H9 (cell line): ENCODE measurements at regions not wholly inside any gene's neighbourhood (a gene's known extent, or its start where the extent isn't known, plus 50 kb on each side); places are given as distances from the start of the nearest gene placed in this dataset.

ENCODE experiments used
- DNase-seq: peaks from one replicate; pipeline ENCODE4 v3.0.0-alpha.2; 2017
- H2AFZ ChIP-seq: one replicate; pipeline ENCODE4 v1.6.1; 2013; ENCODE audit warnings: mild to moderate bottlenecking, low read length, control low read depth, moderate library complexity
- H2AK5ac ChIP-seq: 2 replicates; pipeline ENCODE4 v1.6.1; 2013; ENCODE audit warnings: low read length, control low read depth, mixed read lengths; ENCODE audit not compliant: insufficient read length
- H2BK120ac ChIP-seq: one replicate; pipeline ENCODE4 v1.6.1; 2013; ENCODE audit warnings: low read depth, mild to moderate bottlenecking, low read length, control low read depth, inconsistent platforms; ENCODE audit not compliant: poor library complexity, severe bottlenecking
- H2BK12ac ChIP-seq: 2 replicates; pipeline ENCODE4 v1.6.1; 2013; ENCODE audit warnings: low read length, control low read depth, mixed read lengths, low read depth; ENCODE audit not compliant: insufficient read length
- H2BK15ac ChIP-seq: 2 replicates; pipeline ENCODE4 v1.6.1; 2013; ENCODE audit warnings: low read depth, low read length, control low read depth
- H2BK20ac ChIP-seq: one replicate; pipeline ENCODE4 v1.6.1; 2013; ENCODE audit warnings: low read depth, mild to moderate bottlenecking, low read length, control low read depth, inconsistent platforms; ENCODE audit not compliant: poor library complexity, severe bottlenecking
- H2BK5ac ChIP-seq: 2 replicates; pipeline ENCODE4 v1.6.1; 2013; ENCODE audit warnings: low read length, control low read depth, mixed read lengths; ENCODE audit not compliant: insufficient read length
- H3K14ac ChIP-seq: 2 replicates; pipeline ENCODE4 v1.6.1; 2013; ENCODE audit warnings: low read length, control low read depth; ENCODE audit not compliant: insufficient read depth
- H3K18ac ChIP-seq: 2 replicates; pipeline ENCODE4 v1.6.1; 2013; ENCODE audit warnings: low read depth, mild to moderate bottlenecking, mixed read lengths, low read length, control low read depth; ENCODE audit not compliant: insufficient read length
- H3K23ac ChIP-seq: 2 replicates; pipeline ENCODE4 v1.6.1; 2013; ENCODE audit warnings: low read length, control low read depth, mixed read lengths, low read depth; ENCODE audit not compliant: insufficient read length
- H3K23me2 ChIP-seq: 2 replicates; pipeline ENCODE4 v1.6.1; 2013; ENCODE audit warnings: low read depth, mild to moderate bottlenecking, mixed read lengths, low read length, control low read depth; ENCODE audit not compliant: insufficient read length, poor library complexity, severe bottlenecking
- H3K27ac ChIP-seq: 2 replicates; pipeline ENCODE4 v1.5.1; 2013; ENCODE audit warnings: low read length, control low read depth, mixed read lengths, low read depth; ENCODE audit not compliant: insufficient read length
- H3K27me3 ChIP-seq: 2 replicates; pipeline ENCODE4 v1.6.1; 2013; ENCODE audit warnings: low read length, control low read depth, inconsistent platforms; ENCODE audit not compliant: insufficient read depth
- H3K4ac ChIP-seq: 2 replicates; pipeline ENCODE4 v1.6.1; 2013; ENCODE audit warnings: low read depth, mild to moderate bottlenecking, control low read depth, inconsistent platforms, low read length, moderate library complexity
- H3K4me1 ChIP-seq: 2 replicates; pipeline ENCODE4 v1.6.1; 2013; ENCODE audit warnings: low read length, control low read depth, inconsistent platforms; ENCODE audit not compliant: insufficient read depth
- H3K4me2 ChIP-seq: 2 replicates; pipeline ENCODE4 v1.6.1; 2013; ENCODE audit warnings: low read length, control low read depth, mixed read lengths; ENCODE audit not compliant: insufficient read length, insufficient read depth
- H3K56ac ChIP-seq: 2 replicates; pipeline ENCODE4 v1.6.1; 2013; ENCODE audit warnings: low read depth, mild to moderate bottlenecking, mixed read lengths, low read length, control low read depth; ENCODE audit not compliant: insufficient read length
- H3K79me1 ChIP-seq: 2 replicates; pipeline ENCODE4 v1.6.1; 2013; ENCODE audit warnings: low read depth, mild to moderate bottlenecking, moderate library complexity, low read length, control low read depth, inconsistent platforms; ENCODE audit not compliant: insufficient read depth, poor library complexity, severe bottlenecking
- H3K79me2 ChIP-seq: 2 replicates; pipeline ENCODE4 v1.6.1; 2013; ENCODE audit warnings: low read length, control low read depth, inconsistent platforms; ENCODE audit not compliant: insufficient read depth
- H3K9ac ChIP-seq: 2 replicates; pipeline ENCODE4 v1.6.1; 2013; ENCODE audit warnings: low read length, control low read depth, mixed read lengths; ENCODE audit not compliant: insufficient read length; ENCODE audit errors: extremely low read depth
- H3K9me3 ChIP-seq: one replicate; pipeline ENCODE4 v1.6.1; 2013; ENCODE audit warnings: low read depth, low read length, inconsistent platforms; ENCODE audit not compliant: control insufficient read depth
- H3T11ph ChIP-seq: one replicate; pipeline ENCODE4 v1.6.1; 2013; ENCODE audit warnings: mild to moderate bottlenecking, low read length, control low read depth, inconsistent platforms
- H4K20me1 ChIP-seq: one replicate; pipeline ENCODE4 v1.6.1; 2013; ENCODE audit not compliant: control insufficient read depth, insufficient read length, insufficient read depth
- H4K5ac ChIP-seq: 2 replicates; pipeline ENCODE4 v1.6.1; 2013; ENCODE audit warnings: low read depth, mild to moderate bottlenecking, mixed read lengths, low read length, control low read depth; ENCODE audit not compliant: insufficient read length
- H4K8ac ChIP-seq: replicated peaks from 2 replicates; pipeline ENCODE4 v1.6.1; 2013; ENCODE audit warnings: low read length, control low read depth, mixed read lengths, low read depth; ENCODE audit not compliant: insufficient read length
- H4K91ac ChIP-seq: 2 replicates; pipeline ENCODE4 v1.6.1; 2013; ENCODE audit warnings: low read depth, mild to moderate bottlenecking, moderate library complexity, mixed read lengths, low read length, control low read depth; ENCODE audit not compliant: insufficient read length
- H3K27ac Mint-ChIP-seq, 3 experiments: 2 replicates in 2 of 3; 3 replicates in 1 of 3; pipeline ENCODE4 v1.8.0; 2020 to 2021; ENCODE audit warnings: mixed read lengths in 3 of 3, mild to moderate bottlenecking in 1 of 3, moderate library complexity in 1 of 3
- H3K27me3 Mint-ChIP-seq: 2 replicates; pipeline ENCODE4 v1.8.0; 2021; ENCODE audit warnings: low read depth, mild to moderate bottlenecking, moderate library complexity, mixed read lengths
- H3K36me3 Mint-ChIP-seq, 3 experiments: 2 replicates in 2 of 3; 3 replicates in 1 of 3; pipeline ENCODE4 v1.8.0; 2020 to 2021; ENCODE audit warnings: low read depth in 3 of 3, mixed read lengths in 3 of 3; ENCODE audit not compliant: insufficient read depth in 1 of 3
- H3K4me1 Mint-ChIP-seq, 2 experiments: 2 replicates each; pipeline ENCODE4 v1.8.0; 2020; ENCODE audit warnings: mixed read lengths in 2 of 2
- H3K4me3 Mint-ChIP-seq, 2 experiments: 2 replicates in 1 of 2; 3 replicates in 1 of 2; pipeline ENCODE4 v1.8.0; 2020 to 2021; ENCODE audit warnings: mild to moderate bottlenecking in 2 of 2, mixed read lengths in 2 of 2, moderate library complexity in 1 of 2
- H3K9me3 Mint-ChIP-seq, 2 experiments: 2 replicates in 1 of 2; 3 replicates in 1 of 2; pipeline ENCODE4 v1.8.0; 2020; ENCODE audit warnings: mild to moderate bottlenecking in 2 of 2, mixed read lengths in 2 of 2, moderate library complexity in 1 of 2
- CTCF ChIP-seq: fragments of 200-600 bp; sonication (generic); conservative IDR thresholded peaks from 3 replicates; pipeline ENCODE4 v1.8.0; 2021; ENCODE audit warnings: antibody characterized with exemption, mild to moderate bottlenecking
- WGBS: extraction: QIAGEN DNeasy Blood & Tissue Kit; methylation state at CpG from one replicate; pipeline ENCODE4 v1.1.7; 2013; ENCODE audit warnings: missing lambda C conversion rate, low lambda C conversion rate, mixed read lengths; ENCODE audit not compliant: insufficient read length; ENCODE audit errors: extremely low coverage; 5-methylcytosine and 5-hydroxymethylcytosine counted together

- Histone ChIP-seq H2AFZ (no peak overlapping the region), H3K27ac (no peak overlapping the region), H2BK120ac (no peak overlapping the region), H4K91ac (no peak overlapping the region), H4K8ac (no peak overlapping the region), H3K9me3 (no peaks in the 10 kb centered on the region), H2BK12ac (no peak overlapping the region), H4K20me1 (peaks cover 4% of the 10 kb centered on the region), H2BK15ac (no peak overlapping the region), H3T11ph (no peak overlapping the region), H3K9ac (no peak overlapping the region), H3K23me2 (no peaks in the 10 kb centered on the region), H3K79me1 (no peaks in the 10 kb centered on the region), H3K27me3 (no peaks in the 10 kb centered on the region), H2BK5ac (no peak overlapping the region), H2BK20ac (no peak overlapping the region), H4K5ac (no peak overlapping the region), H3K4me1 (no peaks in the 10 kb centered on the region), H3K79me2 (no peaks in the 10 kb centered on the region), H3K4ac (no peak overlapping the region), H3K14ac (no peak overlapping the region), H2AK5ac (no peak overlapping the region), H3K56ac (no peak overlapping the region), H3K18ac (no peak overlapping the region), H3K23ac (no peak overlapping the region), H3K4me2 (no peak overlapping the region)
- H3K27ac Mint-ChIP-seq: no peak overlapping the region
- H3K27me3 Mint-ChIP-seq: peaks cover 4% of the 10 kb centered on the region
- WGBS: no CpG with 5 or more reads among the region's 9 CpGs
- peaks cover 0 to 4% of the 10 kb centered on the region in 2 experiments; a peak in 2 of 5 replicates for H3K9me3 Mint-ChIP-seq
- H3K4me3 Mint-ChIP-seq: no peak overlapping the region
- no peak for TF ChIP-seq CTCF
- H3K36me3 Mint-ChIP-seq: no peaks in the 10 kb centered on the region
- DNase-seq: no peak
- 0 out of 4 replicates have a peak, but pooled peaks cover 0 to 2% of the 10 kb centered on the region in 2 experiments for H3K4me1 Mint-ChIP-seq
These were observed 434.2 kb downstream of the SOX9 start for GRCh38 chr17:72555052-72555451.
